BE2C (cell line): ENCODE measurements at regions not wholly inside any gene's neighbourhood (a gene's known extent, or its start where the extent isn't known, plus 50 kb on each side); places are given as distances from the start of the nearest gene placed in this dataset.
A peak's percentile ranks its signal among the peaks of the same experiment; 100 is the strongest.

Experiments used
- DNase-seq: peaks from one replicate; pipeline ENCODE4 v3.0.0-alpha.2; 2020
- H3K27me3 ChIP-seq: fragments of 250-450 bp; sonication (Bioruptor Pico); 2 replicates; pipeline ENCODE4 v1.5.1; 2020; ENCODE audit warnings: mild to moderate bottlenecking
- H3K36me3 ChIP-seq: fragments of 250-450 bp; sonication (Bioruptor Pico); 2 replicates; pipeline ENCODE4 v1.5.1; 2020; ENCODE audit warnings: mild to moderate bottlenecking
- H3K4me1 ChIP-seq: fragments of 250-450 bp; sonication (Bioruptor Pico); 2 replicates; pipeline ENCODE4 v1.5.1; 2020
- H3K4me3 ChIP-seq: 2 replicates; pipeline ENCODE4 v1.5.1; 2011; ENCODE audit warnings: low read depth, low read length
- H3K9me3 ChIP-seq: fragments of 250-450 bp; sonication (Bioruptor Pico); 2 replicates; pipeline ENCODE4 v1.5.1; 2020
- CTCF ChIP-seq: IDR thresholded peaks from 2 replicates; pipeline ENCODE4 v1.5.1; 2012; ENCODE audit warnings: mild to moderate bottlenecking, low read depth, low read length

- no peaks in the 10 kb centered on the region for H3K36me3 ChIP-seq
- no peak overlapping the region for H3K4me3 ChIP-seq
- no peak for TF ChIP-seq CTCF
- H3K4me1 ChIP-seq = no peaks in the 10 kb centered on the region
- H3K9me3 ChIP-seq = no peaks in the 10 kb centered on the region
- no peak for DNase-seq
- no peaks in the 10 kb centered on the region for H3K27me3 ChIP-seq
These were observed 158.9 kb upstream of the FGGY start for GRCh38 chr1:59137968-59138367.

- H3K4me1 ChIP-seq = no peaks in the 10 kb centered on the region
- no peaks in the 10 kb centered on the region for H3K27me3 ChIP-seq
- no peak overlapping the region for H3K4me3 ChIP-seq
- no peak for DNase-seq
- no peak for TF ChIP-seq CTCF
- H3K36me3 ChIP-seq = no peaks in the 10 kb centered on the region
- H3K9me3 ChIP-seq = no peaks in the 10 kb centered on the region
These were observed 158.5 kb upstream of the FGGY start for GRCh38 chr1:59138402-59138801.

GRCh38 chr1:59139396-59139795 is 157.5 kb upstream of the FGGY start:
- no peaks in the 10 kb centered on the region for H3K36me3 ChIP-seq
- TF ChIP-seq CTCF = no peak

GRCh38 chr1:59141267-59141863 is 155.5 kb upstream of the FGGY start:
- H3K36me3 ChIP-seq = no peaks in the 10 kb centered on the region

More at GRCh38 chr1:59139396-59139795, 157.5 kb upstream of the FGGY start:
- peak; percentile 4 for DNase-seq
- Histone ChIP-seq H3K4me1 (no peaks in the 10 kb centered on the region), H3K4me3 (no peak overlapping the region), H3K27me3 (no peaks in the 10 kb centered on the region), H3K9me3 (no peaks in the 10 kb centered on the region)

GRCh38 chr1:59142311-59143132 is 154.4 kb upstream of the FGGY start:
- no peak overlapping the region for H3K4me3 ChIP-seq
- no peaks in the 10 kb centered on the region for H3K27me3 ChIP-seq
- no peak for DNase-seq
- H3K4me1 ChIP-seq = no peaks in the 10 kb centered on the region
- H3K36me3 ChIP-seq = no peaks in the 10 kb centered on the region
- no peak for TF ChIP-seq CTCF
- no peaks in the 10 kb centered on the region for H3K9me3 ChIP-seq

More at GRCh38 chr1:59141267-59141863, 155.5 kb upstream of the FGGY start:
- Histone ChIP-seq H3K4me1 (no peaks in the 10 kb centered on the region), H3K4me3 (no peak overlapping the region), H3K27me3 (no peaks in the 10 kb centered on the region), H3K9me3 (no peaks in the 10 kb centered on the region)
- no peak for DNase-seq
- no peak for TF ChIP-seq CTCF

- Histone ChIP-seq H3K4me3 (no peak overlapping the region), H3K9me3 (no peaks in the 10 kb centered on the region), H3K27me3 (no peaks in the 10 kb centered on the region), H3K36me3 (no peaks in the 10 kb centered on the region), H3K4me1 (no peaks in the 10 kb centered on the region)
- TF ChIP-seq CTCF = no peak
- no peak for DNase-seq
These were observed 153.8 kb upstream of the FGGY start for GRCh38 chr1:59143133-59143487.
